Stimulated activated CD4-positive, alpha-beta T cell treated with anti-CD3 and anti-CD28 coated beads, TNF-alpha, amount 100 ng/mL, for 4 hours (primary cell): ENCODE measurements at regions not wholly inside any gene's neighbourhood (a gene's known extent, or its start where the extent isn't known, plus 50 kb on each side); places are given as distances from the start of the nearest gene placed in this dataset.
A peak's percentile ranks its signal among the peaks of the same experiment; 100 is the strongest.
"Not testable (repeated sequence)": the region's sequence is repeated elsewhere in the genome, so short reads cannot be mapped to it uniquely, and the experiment has no call there.

ENCODE experiments used
- DNase-seq, 3 experiments: peaks; one replicate each; pipeline ENCODE4 v3.0.0-alpha.2; 2020; ENCODE audit warnings: low read depth in 3 of 3

GRCh38 chr9:113665064-113665463, 201.5 kb downstream of the RGS3 start:
- no peak for DNase-seq

GRCh38 chr9:113665756-113666155, 202.2 kb downstream of the RGS3 start:
- no peak for DNase-seq

GRCh38 chr9:113668061-113668460, 204.5 kb downstream of the RGS3 start:
- DNase-seq: no peak

GRCh38 chr9:113669522-113670115, 206.1 kb downstream of the RGS3 start:
- DNase-seq: no peak

DNA sequence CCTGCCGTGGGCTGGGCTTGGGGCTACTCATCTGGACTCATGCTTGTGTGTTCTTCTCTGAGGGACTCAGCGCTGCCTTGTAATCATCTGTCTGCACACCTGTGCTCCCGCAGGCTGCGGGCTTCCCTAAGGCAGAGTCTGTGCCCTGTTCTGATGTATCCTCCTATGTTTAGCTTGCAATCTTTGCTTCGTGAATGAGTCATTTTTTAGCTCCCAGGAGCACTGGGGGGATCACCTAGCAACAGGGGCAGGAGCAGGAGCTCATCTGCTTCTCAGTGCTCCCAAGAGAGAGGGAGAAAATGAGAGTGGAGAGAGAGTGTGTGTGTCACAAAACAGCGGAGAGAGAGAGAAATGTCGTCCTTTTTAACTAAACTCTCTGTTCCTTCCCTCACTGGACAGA, 202.4 kb upstream of the ZNF618 start:
- no peak for DNase-seq

DNA sequence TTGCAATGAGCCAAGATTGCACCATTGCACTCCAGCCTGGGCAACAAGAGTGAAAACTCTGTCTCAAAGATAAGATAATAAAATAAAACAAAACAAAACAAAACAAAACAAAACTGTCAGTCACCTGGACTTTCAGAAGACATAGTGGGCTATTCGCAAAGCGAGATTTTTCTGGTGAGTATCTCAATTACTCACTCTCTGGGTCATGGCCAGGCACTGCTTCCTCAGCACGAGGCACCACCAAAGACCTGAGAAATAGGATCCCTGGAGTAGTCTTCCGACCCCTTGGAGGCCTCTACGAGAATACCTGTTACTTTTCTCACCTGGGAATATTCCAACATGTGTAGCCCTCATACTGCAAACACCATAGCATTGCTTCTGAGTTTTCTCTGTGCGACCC, 201.7 kb upstream of the ZNF618 start:
- no peak for DNase-seq

DNA sequence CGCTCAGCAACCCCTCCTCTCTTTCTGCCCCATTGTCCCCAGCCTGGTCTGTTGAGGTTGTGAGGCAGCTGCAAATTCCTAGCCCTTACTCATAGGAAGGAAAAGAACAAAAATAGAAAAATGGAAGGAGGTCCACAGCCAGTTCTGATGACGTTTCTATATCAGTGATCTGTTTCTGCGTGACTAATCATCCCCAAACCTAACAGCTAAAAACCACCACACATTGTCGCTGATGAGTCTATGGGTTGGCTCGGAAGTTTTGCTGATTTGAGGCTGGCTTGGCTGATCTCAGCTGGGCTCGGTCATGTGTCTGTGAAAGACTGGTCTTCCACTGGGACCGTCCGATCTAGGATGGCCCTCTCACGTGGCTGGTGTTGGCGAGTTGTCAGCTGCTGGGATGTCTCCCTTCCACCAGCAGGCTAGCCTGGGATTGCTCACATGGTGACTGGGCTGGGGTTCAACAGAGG, 200.6 kb upstream of the ZNF618 start:
- no peak for DNase-seq

DNA sequence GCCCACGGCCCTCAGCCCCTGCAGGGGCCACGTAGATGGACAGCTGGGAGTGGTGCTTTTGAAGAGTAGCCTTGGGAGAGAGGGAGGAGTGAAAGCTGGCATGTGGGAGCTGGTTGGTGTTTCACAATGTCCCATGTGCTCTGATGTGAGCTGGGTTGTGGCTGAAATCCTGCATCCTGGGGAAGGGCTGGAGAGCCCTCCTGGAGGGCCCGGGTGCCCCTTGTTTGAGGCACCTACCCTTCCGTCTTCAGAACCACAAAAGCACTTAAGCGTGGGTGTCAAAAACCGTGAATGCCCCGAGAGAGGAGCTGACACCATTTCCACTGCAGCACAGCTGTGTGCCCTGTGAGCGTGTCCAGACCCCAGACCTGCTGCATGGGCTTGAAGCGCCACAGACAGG, 199.1 kb upstream of the ZNF618 start:
- DNase-seq: no peak

DNA sequence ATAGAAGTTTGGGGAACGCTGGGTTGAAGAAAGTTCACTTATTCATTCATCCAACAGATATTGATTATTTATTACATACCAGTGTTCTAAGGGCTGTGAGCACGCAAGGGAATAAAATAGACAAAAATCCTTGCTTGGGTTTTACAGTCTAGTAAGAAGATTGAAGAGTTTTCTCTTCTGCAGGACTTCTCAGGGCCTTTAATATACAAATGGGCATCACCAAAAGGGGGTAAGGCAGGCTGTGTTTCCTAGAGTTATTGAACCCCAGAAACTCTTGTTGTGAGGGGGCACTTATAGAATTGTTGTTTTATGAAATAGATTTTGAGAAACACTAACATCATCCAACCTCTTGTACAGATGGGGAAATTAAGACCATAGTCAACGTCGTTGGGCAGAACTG, 198.5 kb upstream of the ZNF618 start:
- no peak for DNase-seq

GRCh38 chr9:113678119-113678858, 197.8 kb upstream of the ZNF618 start:
- DNase-seq: no peak

GRCh38 chr9:113678859-113679256, 197.3 kb upstream of the ZNF618 start:
- DNase-seq: no peak

DNA sequence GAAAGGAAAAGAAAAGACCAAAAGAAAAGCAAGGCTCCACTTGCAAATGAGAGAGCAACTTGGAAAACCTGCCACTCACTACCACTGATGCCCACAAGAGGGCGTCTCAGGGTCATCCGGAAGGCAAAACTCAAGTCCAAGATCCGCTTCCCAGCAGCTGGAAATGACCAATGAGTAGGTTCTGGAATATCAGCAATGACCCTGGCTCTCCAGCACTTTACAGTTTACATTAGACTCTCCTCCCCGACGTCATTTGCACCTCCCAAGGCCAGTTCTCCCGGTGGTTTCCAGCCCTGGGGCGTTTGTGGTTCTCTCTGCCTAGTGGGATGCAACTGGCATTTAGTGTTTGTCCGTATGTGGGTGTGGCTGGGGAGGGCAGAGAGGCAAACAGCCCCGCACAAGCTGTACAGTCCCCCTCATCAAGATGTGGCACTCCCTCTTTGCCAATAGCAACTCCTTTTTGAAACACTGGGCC, 193.8 kb upstream of the ZNF618 start:
- DNase-seq: peak in 2 of 3 experiments; percentile 5 to 15

GRCh38 chr9:113685636-113686035, 190.5 kb upstream of the ZNF618 start:
- not testable (repeated sequence) for DNase-seq

DNA sequence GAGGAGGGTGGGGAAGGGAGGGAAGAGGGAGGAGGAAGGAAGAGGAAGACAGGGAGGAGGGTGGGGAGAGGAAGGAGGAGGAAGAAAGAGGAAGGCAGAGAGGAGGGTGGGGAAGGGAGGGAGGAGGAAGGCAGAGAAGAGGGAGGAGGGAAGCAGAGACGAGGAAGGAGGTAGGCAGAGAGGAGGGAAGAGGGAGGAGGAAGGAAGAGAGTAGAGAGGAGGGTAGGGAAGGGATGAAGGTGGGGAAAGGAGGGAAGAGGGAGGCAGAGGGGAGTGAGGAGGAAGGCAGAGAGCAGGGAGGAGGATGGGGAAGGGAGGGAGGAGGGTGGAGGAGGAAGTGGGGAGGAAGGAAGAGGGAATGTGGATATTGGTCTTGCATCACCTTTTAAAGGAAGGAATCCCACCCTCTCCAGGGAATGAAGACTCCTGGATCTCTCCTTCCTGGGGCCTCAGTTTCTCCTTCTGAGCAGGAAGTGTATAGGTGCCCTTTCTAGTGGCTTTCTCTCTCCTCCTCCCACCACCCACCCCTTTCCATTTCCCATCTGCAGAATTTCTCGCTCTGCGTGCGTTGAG, 188.9 kb upstream of the ZNF618 start:
- no peak for DNase-seq

GRCh38 chr9:113687680-113688371, 188.3 kb upstream of the ZNF618 start:
- DNase-seq: no peak

DNA sequence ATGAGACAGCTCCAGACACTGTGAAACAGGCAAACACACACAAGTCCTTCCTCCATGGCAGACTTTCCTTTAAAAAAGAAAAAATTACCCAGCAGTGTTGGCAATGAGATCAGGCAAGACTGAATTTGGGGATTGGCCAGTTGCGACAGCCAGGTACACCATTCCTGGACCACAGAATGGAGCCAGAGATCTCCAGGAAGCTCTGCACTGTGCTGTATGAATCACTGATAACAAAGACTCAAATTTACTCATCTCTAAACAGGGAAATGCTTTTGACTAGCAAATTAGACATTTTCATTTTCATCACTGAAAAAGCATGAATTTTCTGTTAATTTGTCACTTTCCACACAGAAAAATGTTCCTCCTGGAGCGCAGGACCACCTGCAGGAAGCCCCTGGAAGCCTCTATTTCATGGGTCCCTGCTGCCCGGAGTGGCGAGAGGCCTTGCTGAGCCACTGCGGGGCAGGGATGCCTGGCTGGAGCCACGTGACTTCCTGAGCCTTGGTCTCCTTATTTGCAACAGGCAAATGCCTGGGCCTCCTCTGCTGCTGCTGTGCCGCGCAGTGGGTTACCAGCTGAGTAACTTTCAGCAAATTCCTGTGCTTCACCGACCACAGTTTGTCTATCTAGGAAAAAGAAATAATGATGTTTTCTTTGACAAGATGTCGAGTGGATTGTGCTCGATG, 185.9 kb upstream of the ZNF618 start:
- no peak for DNase-seq

- DNase-seq: no peak
Measured at GRCh38 chr9:113692256-113692655, 183.9 kb upstream of the ZNF618 start.

GRCh38 chr9:113694912-113695311, 181.2 kb upstream of the ZNF618 start:
- no peak for DNase-seq

DNA sequence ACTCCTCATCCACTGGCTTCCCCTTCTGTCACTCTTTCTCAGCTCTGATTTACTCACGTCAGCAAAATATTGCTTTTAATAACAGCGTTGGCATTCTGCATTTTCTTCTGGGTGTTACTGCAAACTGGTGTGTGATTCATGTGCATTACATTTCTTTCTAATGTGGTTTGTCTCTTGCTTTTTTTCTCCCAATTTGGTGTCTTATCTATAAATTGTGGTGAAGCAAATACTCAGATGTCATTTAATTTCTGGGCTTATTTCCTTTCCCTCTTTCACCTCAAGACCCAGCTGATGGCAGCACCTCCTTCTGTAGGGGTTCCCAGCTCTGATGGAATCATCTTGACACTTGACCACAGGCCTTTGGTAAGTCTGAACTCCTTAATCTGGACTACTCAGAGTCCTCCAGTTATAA, 180.7 kb upstream of the ZNF618 start:
- no peak for DNase-seq

GRCh38 chr9:113695901-113696300, 180.2 kb upstream of the ZNF618 start:
- no peak for DNase-seq

- DNase-seq: no peak
Measured at GRCh38 chr9:113701774-113702755, 174.0 kb upstream of the ZNF618 start.
